HG03280 (cell line): ENCODE measurements at regions not wholly inside any gene's neighbourhood (a gene's known extent, or its start where the extent isn't known, plus 50 kb on each side); places are given as distances from the start of the nearest gene placed in this dataset.
A peak's percentile ranks its signal among the peaks of the same experiment; 100 is the strongest.

Experiments
- ATAC-seq: cut with Tn5 transposase; IDR thresholded peaks from one replicate; pipeline ENCODE4 v1.9.1; 2021; ENCODE audit warnings: mild to moderate bottlenecking, moderate library complexity; ENCODE audit not compliant: unreplicated experiment

DNA sequence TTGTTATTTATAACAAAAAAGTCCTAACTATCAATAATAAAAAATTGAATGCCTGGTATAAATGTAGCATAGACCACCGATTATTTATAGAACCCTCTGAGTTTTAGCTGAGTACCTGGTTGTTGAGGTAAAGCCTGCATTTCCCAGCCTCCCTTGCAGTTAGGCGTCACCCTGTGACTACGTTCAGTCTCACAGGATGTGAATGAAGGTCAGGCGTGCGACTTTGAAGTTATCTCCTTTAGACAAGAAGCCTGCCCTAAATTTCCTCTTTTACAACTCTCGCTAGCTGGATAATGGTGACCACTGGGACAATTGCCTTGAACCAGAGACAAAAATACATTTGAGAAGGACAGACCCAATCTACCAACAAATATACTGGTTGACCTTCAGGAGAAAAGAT lies 67.5 kb upstream of the TES start:
- no peak for ATAC-seq

GRCh38 chr7:116145245-116145852 lies 65.0 kb upstream of the TES start:
- ATAC-seq: peak; percentile 68

- ATAC-seq: no peak
Measured at GRCh38 chr7:116148108-116148507, 62.2 kb upstream of the TES start.

GRCh38 chr7:116148626-116149025 lies 61.7 kb upstream of the TES start:
- no peak for ATAC-seq

GRCh38 chr7:116150588-116150987 lies 59.8 kb upstream of the TES start:
- ATAC-seq: peak; percentile 84

- ATAC-seq: no peak
Measured at GRCh38 chr7:116152276-116152675, 58.1 kb upstream of the TES start.

GRCh38 chr7:116153050-116153449 lies 57.3 kb upstream of the TES start:
- no peak for ATAC-seq

DNA sequence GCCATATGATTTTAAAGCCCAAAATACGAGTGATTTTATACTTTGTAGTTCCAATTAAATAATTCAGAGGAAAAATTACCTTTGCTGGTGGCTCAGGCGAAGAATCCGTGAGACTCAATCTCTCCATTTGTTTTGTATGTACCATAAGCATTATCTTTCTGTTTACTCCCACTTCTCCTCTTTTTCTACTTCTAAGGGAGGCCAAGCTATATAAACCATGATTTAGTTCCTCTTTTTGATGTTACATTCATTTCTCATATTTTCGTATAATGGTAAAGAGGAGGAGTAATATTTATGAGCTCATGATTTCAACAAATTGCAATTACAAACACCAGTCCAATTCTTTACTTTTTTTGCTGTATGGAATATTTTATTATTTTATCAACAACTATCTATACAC lies 50.6 kb upstream of the TES start:
- ATAC-seq: no peak
